HG02938 (cell line): ENCODE measurements at regions not wholly inside any gene's neighbourhood (a gene's known extent, or its start where the extent isn't known, plus 50 kb on each side); places are given as distances from the start of the nearest gene placed in this dataset.

Experiments used
- ATAC-seq: cut with Tn5 transposase; IDR thresholded peaks from one replicate; pipeline ENCODE4 v1.9.1; 2021; ENCODE audit warnings: mild to moderate bottlenecking, moderate library complexity; ENCODE audit not compliant: unreplicated experiment

GRCh38 chr16:72419638-72420037, 247.7 kb upstream of the PMFBP1 start:
- no peak for ATAC-seq

DNA sequence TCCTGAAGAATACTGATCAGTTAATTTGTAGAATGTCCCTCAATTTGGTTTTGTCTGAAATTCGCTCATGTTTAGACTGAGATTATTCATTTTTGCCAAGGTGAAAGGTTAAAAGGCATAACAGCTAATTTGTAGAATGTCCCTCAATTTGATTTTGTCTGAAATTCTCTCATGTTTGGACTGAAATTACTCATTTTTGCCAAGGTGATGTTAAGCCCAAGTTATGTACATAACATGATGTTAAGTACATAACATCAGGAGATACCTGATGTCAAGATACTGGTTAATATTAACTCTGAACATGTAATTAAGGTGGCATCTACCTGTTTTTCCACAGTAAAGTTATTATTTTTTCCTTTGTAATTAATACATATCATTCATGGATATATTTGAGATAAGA, 243.4 kb upstream of the PMFBP1 start:
- ATAC-seq: no peak

GRCh38 chr16:72410492-72410891, 238.5 kb upstream of the PMFBP1 start:
- ATAC-seq: no peak

DNA sequence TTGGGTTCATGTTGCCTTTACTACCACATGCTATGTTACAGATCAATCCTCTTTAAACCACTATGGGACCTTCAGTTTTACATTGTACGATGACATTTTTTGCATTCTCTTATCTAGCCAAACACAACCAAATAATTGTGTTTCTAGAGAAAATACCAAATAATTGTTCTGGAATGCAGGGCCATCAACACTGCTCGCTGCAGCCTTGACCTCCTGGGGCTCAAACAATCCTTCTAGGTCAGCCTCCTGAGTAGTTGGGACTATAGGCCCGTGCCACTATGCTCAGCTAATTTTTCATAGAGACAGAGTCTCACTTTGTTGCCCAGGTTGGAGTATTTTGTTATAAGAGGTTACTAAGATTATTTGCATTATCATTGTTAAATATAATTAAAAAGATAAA, 237.5 kb upstream of the PMFBP1 start:
- ATAC-seq: no peak

- no peak for ATAC-seq
Measured at GRCh38 chr16:72406390-72406789, 234.4 kb upstream of the PMFBP1 start.

DNA sequence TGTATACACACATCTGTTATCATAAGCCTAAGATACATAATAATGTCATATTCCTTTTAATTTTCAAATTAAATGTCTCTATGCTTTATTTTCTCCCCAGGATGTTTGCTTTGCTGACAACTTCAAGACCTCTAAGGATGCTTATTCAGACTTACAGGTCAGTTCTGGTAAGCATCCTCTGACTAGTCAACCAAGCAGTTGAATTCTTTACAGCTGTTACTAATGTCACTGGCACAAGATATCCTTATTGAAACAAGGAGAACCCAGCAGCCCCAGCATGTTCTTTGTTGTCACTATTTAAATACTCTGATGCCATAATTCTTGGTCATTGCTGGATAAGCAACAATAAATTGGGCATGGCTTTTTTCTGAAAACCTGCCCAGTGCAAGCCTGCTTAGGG, 232.3 kb upstream of the PMFBP1 start:
- no peak for ATAC-seq

GRCh38 chr16:72401084-72401361, 229.1 kb upstream of the PMFBP1 start:
- no peak for ATAC-seq

GRCh38 chr16:72400257-72401083, 228.5 kb upstream of the PMFBP1 start:
- peak; percentile 58 for ATAC-seq

DNA sequence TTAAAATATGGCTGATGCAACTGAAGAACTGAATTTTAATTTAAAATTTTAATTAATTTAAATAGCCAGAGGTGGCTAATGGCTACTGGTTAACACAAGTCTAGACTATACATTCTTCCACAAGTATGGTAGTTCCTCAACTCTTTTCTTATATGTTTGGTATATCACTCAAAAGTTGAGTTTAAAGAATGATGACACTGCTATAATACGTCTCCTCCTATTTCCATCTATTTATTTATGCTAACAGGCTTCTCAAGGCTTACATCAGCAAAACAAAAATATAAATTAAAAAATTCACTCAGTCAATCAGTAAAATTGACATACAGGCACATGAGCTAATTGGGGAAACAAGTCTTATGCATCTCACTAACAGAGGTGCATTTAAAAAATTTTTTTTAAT, 227.9 kb upstream of the PMFBP1 start:
- no peak for ATAC-seq

- no peak for ATAC-seq
Measured at GRCh38 chr16:72397876-72398275, 225.9 kb upstream of the PMFBP1 start.

DNA sequence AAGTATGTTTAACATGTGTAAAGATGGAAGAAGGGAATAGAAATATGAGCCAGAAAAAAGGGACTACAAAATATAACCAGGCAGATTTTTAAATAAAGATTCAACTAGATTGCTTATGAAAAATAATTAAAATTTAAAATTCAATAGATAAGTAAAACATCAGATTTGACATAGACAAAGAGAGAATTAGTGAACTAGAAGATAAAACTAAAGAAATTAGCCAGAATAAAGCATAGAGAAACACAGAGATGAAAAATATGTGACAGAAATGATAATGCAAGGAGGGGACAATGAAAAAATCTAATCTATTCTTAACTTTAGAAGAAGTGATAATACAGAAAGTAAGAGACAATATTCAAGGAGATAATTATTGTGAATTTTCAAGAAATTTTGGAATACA, 222.6 kb upstream of the PMFBP1 start:
- no peak for ATAC-seq

GRCh38 chr16:72389791-72390190, 217.8 kb upstream of the PMFBP1 start:
- ATAC-seq: no peak

DNA sequence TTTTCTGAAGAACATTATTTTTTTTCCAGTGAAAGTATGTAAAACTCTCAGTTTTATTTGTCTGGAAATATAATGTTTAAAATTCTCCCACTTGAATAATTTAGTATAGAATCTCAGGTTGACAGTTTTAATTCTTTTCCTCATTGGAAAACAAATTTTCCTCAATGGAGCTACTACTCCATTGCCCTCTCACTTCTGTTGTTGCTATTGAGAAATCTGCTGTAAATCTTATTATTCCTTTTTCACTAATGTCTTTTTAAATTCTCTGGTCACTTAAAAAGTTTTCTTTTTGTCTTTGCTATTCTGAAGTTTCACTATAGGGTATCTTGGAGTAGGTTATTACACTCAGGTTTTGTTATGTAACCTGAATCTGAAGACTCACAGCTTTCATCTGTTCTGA, 216.1 kb upstream of the PMFBP1 start:
- ATAC-seq: no peak

GRCh38 chr16:72384651-72385050, 212.7 kb upstream of the PMFBP1 start:
- ATAC-seq: no peak

GRCh38 chr16:72380283-72380682, 208.3 kb upstream of the PMFBP1 start:
- no peak for ATAC-seq

- no peak for ATAC-seq
Measured at GRCh38 chr16:72373201-72373600, 201.2 kb upstream of the PMFBP1 start.

DNA sequence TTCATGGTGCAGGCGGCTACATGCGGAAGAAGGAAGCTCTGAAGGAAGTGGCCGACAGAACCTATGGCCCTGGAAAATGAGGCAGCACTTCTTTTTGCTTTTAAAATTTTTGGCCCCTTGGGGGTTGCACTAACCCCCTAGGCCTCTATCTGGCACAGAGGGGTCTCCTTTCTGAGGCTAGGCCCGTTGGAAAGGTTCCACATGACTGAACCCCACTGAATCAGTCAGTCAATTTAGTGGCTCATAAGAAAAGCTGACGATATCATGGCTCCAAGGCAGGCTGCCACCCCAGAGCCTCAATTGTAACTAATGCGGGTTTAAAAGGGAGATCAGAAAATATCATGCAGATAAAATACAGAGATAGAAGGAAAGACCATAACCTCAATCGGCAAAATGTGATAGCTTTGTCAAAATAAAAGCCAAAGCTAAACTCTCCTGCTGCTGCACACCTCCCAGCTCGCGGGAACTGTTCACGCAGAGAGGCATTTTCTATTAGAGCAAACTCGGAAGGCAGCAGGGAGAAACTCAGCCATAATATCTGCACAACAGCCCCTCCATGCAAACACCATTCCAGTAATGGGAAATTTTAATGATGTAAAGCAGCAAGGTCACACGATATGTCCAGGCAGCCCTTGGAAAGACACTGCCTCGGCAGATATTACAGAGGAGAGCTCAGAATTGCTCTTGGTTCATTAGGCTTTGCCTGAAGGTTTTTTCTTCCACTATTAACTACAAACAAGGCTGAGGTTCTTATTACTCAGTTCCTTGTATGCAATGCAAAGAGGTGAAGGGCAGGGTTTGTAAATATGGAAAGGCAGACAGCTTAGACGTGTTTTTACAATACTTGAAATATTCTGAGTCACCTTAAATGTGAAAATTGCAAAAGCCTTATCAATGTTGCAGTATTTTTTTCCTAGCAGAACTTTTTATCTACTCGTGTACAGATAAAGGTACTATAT, 200.4 kb upstream of the PMFBP1 start:
- no peak for ATAC-seq

GRCh38 chr16:72371307-72372086, 199.5 kb upstream of the PMFBP1 start:
- no peak for ATAC-seq

DNA sequence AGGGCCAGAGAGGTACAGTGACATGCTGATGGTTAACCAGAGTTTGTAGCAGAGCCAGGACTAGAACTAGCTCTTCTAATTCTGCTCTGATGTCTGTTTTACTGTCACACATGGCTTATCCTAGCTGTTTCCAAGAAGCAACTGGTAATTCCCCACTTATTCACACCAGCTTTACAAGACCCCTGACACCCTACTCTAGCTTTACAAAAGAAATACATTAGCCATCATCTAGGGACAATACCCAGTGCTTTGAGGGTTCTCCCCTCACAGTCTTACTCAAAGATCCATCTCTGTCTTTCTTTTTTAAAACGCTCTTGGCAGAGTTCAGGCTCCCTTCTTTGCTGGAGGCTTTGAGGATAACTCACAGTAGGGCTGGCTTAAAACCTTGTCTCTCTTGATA, 197.3 kb upstream of the PMFBP1 start:
- ATAC-seq: no peak

- no peak for ATAC-seq
Measured at GRCh38 chr16:72367851-72368250, 195.9 kb upstream of the PMFBP1 start.

DNA sequence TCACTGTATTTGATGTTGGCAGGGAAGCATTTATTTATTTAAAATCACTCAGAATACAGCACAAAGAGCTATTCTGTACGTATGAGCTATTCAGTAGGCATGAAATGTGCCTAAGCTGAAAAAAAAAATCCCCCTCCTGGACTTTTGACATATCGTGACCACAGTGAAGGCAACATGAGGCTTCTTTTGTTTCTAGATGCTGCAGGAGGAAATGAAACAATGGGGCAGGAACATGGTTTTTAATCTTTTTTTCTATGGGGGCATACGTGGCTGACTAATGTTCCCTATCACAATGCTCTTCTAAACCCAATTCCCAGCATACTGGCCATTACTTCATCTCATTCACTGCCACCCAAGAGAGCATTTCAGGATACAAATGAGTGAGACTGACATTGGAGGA, 191.0 kb upstream of the PMFBP1 start:
- ATAC-seq: no peak
